ENCODE measurements at regions not wholly inside any gene's neighbourhood (a gene's known extent, or its start where the extent isn't known, plus 50 kb on each side); places are given as distances from the start of the nearest gene placed in this dataset.
"Not testable (repeated sequence)": the region's sequence is repeated elsewhere in the genome, so short reads cannot be mapped to it uniquely, and the experiment has no call there.

DNA sequence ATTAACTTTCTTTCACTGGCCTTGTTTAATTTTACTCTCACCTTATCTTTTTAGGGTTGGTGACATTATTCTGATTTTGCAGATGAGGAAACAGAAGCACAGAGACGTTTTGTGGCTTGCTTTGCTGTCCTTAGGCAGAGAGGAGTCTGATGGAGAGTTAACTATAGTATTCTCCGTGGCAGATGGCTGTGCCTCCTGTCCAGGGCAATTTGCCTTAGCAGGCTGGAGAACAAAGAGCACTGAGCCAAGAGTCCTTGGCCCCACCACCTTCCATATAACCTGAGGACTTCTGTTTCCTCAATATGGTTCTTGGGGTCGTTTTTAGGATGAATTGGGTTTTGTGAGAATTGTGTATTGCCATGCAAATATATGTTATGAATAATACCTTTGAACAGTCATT, 71.4 kb upstream of the BACH2 start:
- no peak overlapping the region for H3K27ac ChIP-seq (ENCODE audit: low read depth)
- H3K36me3 ChIP-seq (ENCODE audit: insufficient read depth): no peaks in the 10 kb centered on the region
- WGBS: 76% methylated on average over 3 of the region's 3 CpGs
- DNase-seq (ENCODE audit: extremely low spot score): no peak
- H3K4me1 ChIP-seq (ENCODE audit: insufficient read depth): no peaks in the 10 kb centered on the region
- H3K4me3 ChIP-seq (ENCODE audit: low read depth, low read length): no peak overlapping the region

DNA sequence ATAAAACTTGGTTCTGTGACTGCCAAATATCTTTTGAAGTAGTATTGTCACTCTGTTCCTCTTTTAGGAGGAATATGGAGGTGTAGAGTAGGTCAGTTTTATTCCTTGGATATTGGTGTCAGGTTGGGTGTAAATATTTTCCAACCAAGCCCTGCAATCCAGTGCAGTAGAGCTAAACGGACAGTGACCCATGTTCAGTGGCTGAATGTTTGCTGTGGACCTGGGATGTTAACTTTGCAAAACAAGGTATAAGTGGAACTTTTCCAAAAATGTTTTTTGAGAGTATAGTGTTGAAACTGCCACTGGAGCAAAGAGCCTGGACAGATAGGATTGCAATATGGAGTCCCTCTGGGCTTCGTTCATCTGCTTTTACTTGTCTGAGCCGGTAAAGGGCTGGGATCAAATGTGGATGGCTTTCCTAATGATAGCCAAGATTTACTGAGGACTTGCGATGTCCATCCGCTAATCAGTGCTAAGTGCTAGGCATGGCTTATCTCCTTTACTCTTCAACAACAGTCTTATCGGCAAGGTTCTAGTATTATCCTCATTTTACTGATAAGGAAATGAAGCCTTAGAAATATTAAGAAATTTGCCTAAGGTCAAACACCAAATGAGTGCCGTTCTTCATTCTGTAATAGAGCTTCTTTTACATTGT, 69.0 kb upstream of the BACH2 start:
- H3K36me3 ChIP-seq (ENCODE audit: insufficient read depth): no peaks in the 10 kb centered on the region
- H3K4me3 ChIP-seq (ENCODE audit: low read depth, low read length): no peak overlapping the region
- 75% methylated on average over 7 of the region's 7 CpGs for WGBS
- no peak overlapping the region for H3K27ac ChIP-seq (ENCODE audit: low read depth)
- no peaks in the 10 kb centered on the region for H3K4me1 ChIP-seq (ENCODE audit: insufficient read depth)
- no peak for DNase-seq (ENCODE audit: extremely low spot score)

- no peaks in the 10 kb centered on the region for H3K4me1 ChIP-seq (ENCODE audit: insufficient read depth)
- H3K36me3 ChIP-seq (ENCODE audit: insufficient read depth): no peaks in the 10 kb centered on the region
- no peak overlapping the region for H3K27ac ChIP-seq (ENCODE audit: low read depth)
- 78% methylated on average over 5 of the region's 5 CpGs for WGBS
- H3K4me3 ChIP-seq (ENCODE audit: low read depth, low read length): no peak overlapping the region
- DNase-seq (ENCODE audit: extremely low spot score): no peak
Observed at GRCh38 chr6:90365002-90365401, 68.4 kb upstream of the BACH2 start.

- Histone ChIP-seq H3K4me3 (ENCODE audit: low read depth, low read length) (no peak overlapping the region), H3K27ac (ENCODE audit: low read depth) (no peak overlapping the region), H3K36me3 (ENCODE audit: insufficient read depth) (no peaks in the 10 kb centered on the region), H3K4me1 (ENCODE audit: insufficient read depth) (no peaks in the 10 kb centered on the region)
- DNase-seq (ENCODE audit: extremely low spot score): no peak
- WGBS: 74% methylated on average over 5 of the region's 5 CpGs
Observed at GRCh38 chr6:90364286-90364685, 67.6 kb upstream of the BACH2 start.

DNA sequence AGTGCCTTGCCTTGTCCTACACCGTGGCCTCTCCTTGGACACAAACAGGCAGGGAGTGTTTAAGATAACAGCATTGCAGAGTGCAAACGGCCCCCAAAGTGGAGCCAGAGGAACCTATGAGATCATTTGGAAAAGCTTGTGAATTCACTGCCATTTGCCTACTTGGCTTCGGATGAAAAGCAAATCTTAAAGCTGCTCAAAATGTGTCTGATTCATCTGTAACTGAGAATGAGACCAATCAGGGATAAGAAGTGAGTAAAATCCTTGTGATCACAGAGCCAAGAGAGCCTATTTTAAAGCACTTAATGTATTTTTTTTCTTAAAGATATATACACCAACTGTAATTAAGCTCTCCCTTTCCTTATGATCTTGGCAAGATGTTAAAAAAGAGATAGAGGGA, 65.7 kb upstream of the BACH2 start:
- Histone ChIP-seq H3K4me1 (ENCODE audit: insufficient read depth) (no peaks in the 10 kb centered on the region), H3K36me3 (ENCODE audit: insufficient read depth) (no peaks in the 10 kb centered on the region), H3K27ac (ENCODE audit: low read depth) (no peak overlapping the region), H3K4me3 (ENCODE audit: low read depth, low read length) (no peak overlapping the region)
- peak; percentile 55 for DNase-seq (ENCODE audit: extremely low spot score)
- 15% methylated on average over 3 of the region's 3 CpGs for WGBS

GRCh38 chr6:90361174-90361573, 64.5 kb upstream of the BACH2 start:
- Histone ChIP-seq H3K27ac (ENCODE audit: low read depth) (no peak overlapping the region), H3K4me3 (ENCODE audit: low read depth, low read length) (no peak overlapping the region), H3K36me3 (ENCODE audit: insufficient read depth) (no peaks in the 10 kb centered on the region), H3K4me1 (ENCODE audit: insufficient read depth) (no peaks in the 10 kb centered on the region)
- DNase-seq (ENCODE audit: extremely low spot score): no peak
- WGBS: 87% methylated on average over 4 of the region's 4 CpGs

DNA sequence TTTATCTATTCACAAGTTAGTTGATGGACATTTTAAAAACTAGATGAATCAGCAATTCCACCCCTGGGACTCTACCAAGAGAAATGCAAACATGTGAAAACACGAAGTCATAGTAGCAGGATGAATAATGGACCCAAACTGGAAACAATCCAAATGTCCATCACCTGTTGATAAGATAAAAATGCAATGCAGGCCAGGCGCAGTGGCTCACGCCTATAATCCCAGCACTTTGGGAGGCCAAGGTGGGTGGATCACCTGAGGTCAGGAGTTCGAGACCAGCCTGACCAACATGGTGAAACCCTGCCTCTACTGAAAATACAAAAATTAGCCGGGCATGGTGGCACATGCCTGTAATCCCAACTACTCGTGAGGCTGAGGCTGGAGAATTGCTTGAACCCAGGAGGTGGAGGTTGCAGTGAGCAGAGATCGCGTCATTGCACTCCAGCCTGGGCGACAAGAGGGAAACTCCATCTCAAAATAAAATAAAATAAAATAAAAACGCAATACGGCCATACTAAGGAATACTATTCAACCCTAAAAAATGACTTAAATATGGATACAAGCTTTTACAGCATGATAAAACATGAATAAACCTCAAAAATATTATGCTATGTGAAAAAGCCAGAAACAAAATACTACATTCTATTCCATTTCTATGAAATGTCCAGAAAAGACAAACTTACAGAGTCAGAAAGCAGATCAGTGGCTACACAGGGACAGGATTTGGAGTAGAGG, 61.6 kb upstream of the BACH2 start:
- H3K4me1 ChIP-seq (ENCODE audit: insufficient read depth); H3K27ac ChIP-seq (ENCODE audit: low read depth); H3K4me3 ChIP-seq (ENCODE audit: low read depth, low read length); H3K36me3 ChIP-seq (ENCODE audit: insufficient read depth); DNase-seq (ENCODE audit: extremely low spot score): not testable (repeated sequence)
- WGBS: 89% methylated on average over 11 of the region's 11 CpGs

- no peaks in the 10 kb centered on the region for H3K4me1 ChIP-seq (ENCODE audit: insufficient read depth)
- no peak overlapping the region for H3K27ac ChIP-seq (ENCODE audit: low read depth)
- H3K36me3 ChIP-seq (ENCODE audit: insufficient read depth): no peaks in the 10 kb centered on the region
- DNase-seq (ENCODE audit: extremely low spot score): no peak
- no peak overlapping the region for H3K4me3 ChIP-seq (ENCODE audit: low read depth, low read length)
- WGBS: 58% methylated on average over 12 of the region's 12 CpGs
Observed at GRCh38 chr6:90356012-90356421, 59.4 kb upstream of the BACH2 start.

DNA sequence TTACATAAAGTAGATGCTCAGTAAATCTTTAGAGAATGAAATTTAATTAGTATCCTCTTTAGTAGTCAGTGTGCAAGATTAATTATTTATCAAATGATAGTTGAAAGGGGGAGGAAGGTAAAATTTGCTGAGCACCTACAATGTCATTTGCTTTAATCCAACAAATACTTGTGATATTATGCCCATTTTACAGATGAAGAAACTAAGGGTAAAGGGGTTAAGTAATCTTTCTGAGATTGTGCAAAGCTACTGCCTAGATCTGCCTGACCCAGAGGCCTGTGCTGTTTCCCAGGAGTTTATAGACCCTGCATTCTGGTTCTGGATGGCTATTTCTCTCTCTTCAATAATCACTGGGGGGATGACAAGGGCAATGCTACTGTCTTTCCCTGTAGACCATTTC, 58.3 kb upstream of the BACH2 start:
- no peak overlapping the region for H3K27ac ChIP-seq (ENCODE audit: low read depth)
- no peak overlapping the region for H3K4me3 ChIP-seq (ENCODE audit: low read depth, low read length)
- no peak for DNase-seq (ENCODE audit: extremely low spot score)
- H3K4me1 ChIP-seq (ENCODE audit: insufficient read depth): no peaks in the 10 kb centered on the region
- no peaks in the 10 kb centered on the region for H3K36me3 ChIP-seq (ENCODE audit: insufficient read depth)

- Histone ChIP-seq H3K36me3 (ENCODE audit: insufficient read depth) (no peaks in the 10 kb centered on the region), H3K4me1 (ENCODE audit: insufficient read depth) (no peaks in the 10 kb centered on the region), H3K4me3 (ENCODE audit: low read depth, low read length) (no peak overlapping the region), H3K27ac (ENCODE audit: low read depth) (no peak overlapping the region)
- WGBS: 37% methylated on average over 4 of the region's 4 CpGs
- no peak for DNase-seq (ENCODE audit: extremely low spot score)
Observed at GRCh38 chr6:90351696-90352095, 55.1 kb upstream of the BACH2 start.

DNA sequence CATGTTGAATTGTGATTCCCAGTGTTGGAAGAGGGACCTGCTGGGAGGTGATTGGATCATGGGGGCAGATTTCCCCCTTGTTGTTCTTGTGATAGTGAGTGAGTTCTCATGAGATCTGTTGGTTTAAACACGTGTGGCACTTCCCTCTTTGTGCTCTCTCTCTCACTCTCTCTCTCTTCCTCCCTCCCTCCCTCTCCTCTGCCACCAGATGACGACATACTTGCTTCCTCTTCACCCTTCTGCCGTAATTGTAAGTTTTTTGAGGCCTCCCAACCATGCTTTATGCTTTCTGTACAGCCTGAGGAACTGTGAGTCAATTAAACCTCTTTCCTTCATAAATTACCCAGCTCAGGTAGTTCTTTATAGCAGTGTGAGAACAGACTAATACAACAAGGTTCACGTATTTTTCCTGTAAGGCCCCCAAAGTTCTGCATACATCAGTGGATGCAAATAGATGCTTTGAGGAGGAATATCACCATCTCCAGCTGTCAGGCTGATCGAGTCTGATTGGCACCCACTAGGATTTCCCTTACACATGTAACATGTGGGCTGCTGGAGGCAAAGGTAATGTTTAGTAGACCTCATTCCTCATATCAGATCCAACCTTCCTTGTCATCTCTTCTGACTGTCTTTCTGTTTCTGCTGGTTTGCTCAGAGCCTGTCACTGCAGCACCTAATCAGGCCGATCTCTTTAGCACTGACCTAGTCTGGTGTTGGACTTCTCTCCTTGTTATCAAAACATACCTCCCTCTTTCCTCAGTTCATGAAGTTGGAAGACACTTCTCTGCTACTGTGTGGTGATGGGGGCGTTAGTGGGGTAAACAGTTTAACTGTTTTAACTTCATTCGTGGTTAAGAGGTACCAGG, 54.3 kb upstream of the BACH2 start:
- no peak overlapping the region for H3K27ac ChIP-seq (ENCODE audit: low read depth)
- no peaks in the 10 kb centered on the region for H3K36me3 ChIP-seq (ENCODE audit: insufficient read depth)
- H3K4me3 ChIP-seq (ENCODE audit: low read depth, low read length): no peak overlapping the region
- DNase-seq (ENCODE audit: extremely low spot score): no peak
- WGBS: 46% methylated on average over 8 of the region's 8 CpGs
- no peaks in the 10 kb centered on the region for H3K4me1 ChIP-seq (ENCODE audit: insufficient read depth)

GRCh38 chr6:90347411-90347851, 50.8 kb upstream of the BACH2 start:
- no peaks in the 10 kb centered on the region for H3K36me3 ChIP-seq (ENCODE audit: insufficient read depth)
- no peak overlapping the region for H3K4me3 ChIP-seq (ENCODE audit: low read depth, low read length)
- no peak for DNase-seq (ENCODE audit: extremely low spot score)
- no peaks in the 10 kb centered on the region for H3K4me1 ChIP-seq (ENCODE audit: insufficient read depth)
- H3K27ac ChIP-seq (ENCODE audit: low read depth): no peak overlapping the region
- WGBS: 85% methylated on average over 2 of the region's 2 CpGs

GRCh38 chr6:90346729-90347128, 50.1 kb upstream of the BACH2 start:
- no peak overlapping the region for H3K27ac ChIP-seq (ENCODE audit: low read depth)
- no peaks in the 10 kb centered on the region for H3K36me3 ChIP-seq (ENCODE audit: insufficient read depth)
- no peaks in the 10 kb centered on the region for H3K4me1 ChIP-seq (ENCODE audit: insufficient read depth)
- no peak for DNase-seq (ENCODE audit: extremely low spot score)
- WGBS: 68% methylated on average over 6 of the region's 6 CpGs
- no peak overlapping the region for H3K4me3 ChIP-seq (ENCODE audit: low read depth, low read length)
